Stimulated activated naive CD8-positive, alpha-beta T cell treated with anti-CD3 and anti-CD28 coated beads, Interleukin-15, amount 100 ng/mL, for 72 hours (primary cell): ENCODE measurements at regions not wholly inside any gene's neighbourhood (a gene's known extent, or its start where the extent isn't known, plus 50 kb on each side); places are given as distances from the start of the nearest gene placed in this dataset.
"Not testable (repeated sequence)": the region's sequence is repeated elsewhere in the genome, so short reads cannot be mapped to it uniquely, and the experiment has no call there.

Source experiments
- ATAC-seq: fragments of 150-1000 bp; cut with Tn5 transposase; 2 replicates; pipeline ENCODE4 v1.10.0; 2021; ENCODE audit warnings: mild to moderate bottlenecking, moderate library complexity
- DNase-seq, 2 donors: peaks; one replicate each; pipeline ENCODE4 v3.0.0; 2021 to 2022
- H3K27ac Mint-ChIP-seq, 2 donors: one replicate each; pipeline ENCODE4 v1.8.0; 2022; ENCODE audit warnings: mild to moderate bottlenecking in 2 of 2, mixed read lengths in 2 of 2, moderate library complexity in 2 of 2
- H3K27me3 Mint-ChIP-seq: one replicate; pipeline ENCODE4 v1.8.0; 2022; ENCODE audit warnings: mixed read lengths
- H3K4me1 Mint-ChIP-seq: one replicate; pipeline ENCODE4 v1.8.0; 2022; ENCODE audit warnings: mild to moderate bottlenecking, mixed read lengths
- H3K4me3 Mint-ChIP-seq, 2 donors: one replicate each; pipeline ENCODE4 v1.8.0; 2022; ENCODE audit warnings: mild to moderate bottlenecking in 2 of 2, mixed read lengths in 2 of 2, moderate library complexity in 1 of 2
- H3K9me3 Mint-ChIP-seq, 2 donors: one replicate each; pipeline ENCODE4 v1.8.0; 2022; ENCODE audit warnings: mixed read lengths in 2 of 2

DNA sequence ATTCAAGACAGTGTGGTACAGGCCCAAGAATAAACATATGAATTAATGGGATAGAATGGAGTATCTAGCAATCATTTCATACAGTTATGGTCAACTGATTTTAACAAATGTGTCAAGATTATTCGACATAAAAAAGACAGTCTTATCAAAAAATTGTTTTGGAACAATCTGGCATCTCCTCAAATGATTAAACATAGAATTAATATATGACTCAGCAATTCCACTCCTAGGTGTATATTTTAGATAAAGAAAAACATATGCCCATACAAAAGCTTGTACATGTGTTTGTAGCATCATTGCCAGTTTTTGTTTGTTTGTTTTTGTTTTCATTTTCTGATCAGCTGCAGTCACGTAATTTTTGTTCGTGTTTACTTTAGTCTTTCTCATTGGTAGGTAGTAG is 1188.3 kb downstream of the BRINP3 start:
- no peaks in the 10 kb centered on the region for H3K4me1 Mint-ChIP-seq
- DNase-seq (no peak), ATAC-seq (no peak)
- H3K27ac Mint-ChIP-seq, result no peak overlapping the region
- H3K9me3 Mint-ChIP-seq, result peaks cover 0 to 14% of the 10 kb centered on the region in 2 donors
- H3K27me3 Mint-ChIP-seq, result no peaks in the 10 kb centered on the region
- H3K4me3 Mint-ChIP-seq, result no peak overlapping the region

DNA sequence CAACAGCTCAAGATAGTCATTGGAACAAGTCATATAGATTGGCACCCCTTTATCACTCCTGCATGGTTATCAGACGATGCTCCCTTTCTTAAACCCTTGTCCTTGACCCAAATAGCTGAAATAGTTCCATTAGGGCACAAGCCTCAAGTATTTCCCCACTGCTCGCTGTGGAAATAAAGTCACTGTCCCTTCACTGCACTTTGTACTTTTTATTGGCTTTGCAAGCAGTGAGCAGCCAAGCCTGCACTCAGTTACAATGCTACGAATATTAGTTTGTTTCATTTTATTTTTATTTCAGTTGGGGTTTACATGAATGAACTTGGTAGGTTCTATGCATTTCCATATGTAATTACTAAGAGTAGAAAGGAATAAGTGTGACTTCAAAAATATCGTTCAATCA is 1176.4 kb downstream of the BRINP3 start:
- H3K27me3 Mint-ChIP-seq, result no peaks in the 10 kb centered on the region
- no peak overlapping the region for H3K4me3 Mint-ChIP-seq
- no peaks in the 10 kb centered on the region for H3K4me1 Mint-ChIP-seq
- ATAC-seq, result no peak
- H3K27ac Mint-ChIP-seq, result no peak overlapping the region
- H3K9me3 Mint-ChIP-seq, result peaks cover 20 to 35% of the 10 kb centered on the region in 2 donors
- DNase-seq, result no peak

DNA sequence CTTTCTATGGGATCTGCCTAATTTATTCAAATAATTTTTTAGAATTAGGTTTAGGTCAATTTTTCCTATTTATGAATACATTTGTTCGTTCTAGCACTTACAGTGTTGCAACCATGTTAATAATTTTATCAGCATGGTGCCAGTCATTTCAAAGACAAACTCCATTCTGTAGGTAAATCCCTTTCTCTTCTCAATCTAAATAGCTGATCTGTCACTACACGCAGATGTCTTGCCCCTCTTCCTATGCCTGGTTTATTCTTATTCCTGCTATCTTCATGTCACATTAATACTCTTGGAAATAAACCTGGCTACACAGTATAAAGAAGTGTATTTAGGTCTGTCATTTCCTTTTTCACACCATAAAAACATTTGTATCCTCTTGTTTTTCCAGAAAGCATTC is 1172.4 kb downstream of the BRINP3 start:
- H3K27ac Mint-ChIP-seq, result no peak overlapping the region
- no peak overlapping the region for H3K4me3 Mint-ChIP-seq
- no peak for DNase-seq
- peaks cover 12 to 25% of the 10 kb centered on the region in 2 donors for H3K9me3 Mint-ChIP-seq
- H3K4me1 Mint-ChIP-seq, result no peaks in the 10 kb centered on the region
- no peaks in the 10 kb centered on the region for H3K27me3 Mint-ChIP-seq
- no peak for ATAC-seq

DNA sequence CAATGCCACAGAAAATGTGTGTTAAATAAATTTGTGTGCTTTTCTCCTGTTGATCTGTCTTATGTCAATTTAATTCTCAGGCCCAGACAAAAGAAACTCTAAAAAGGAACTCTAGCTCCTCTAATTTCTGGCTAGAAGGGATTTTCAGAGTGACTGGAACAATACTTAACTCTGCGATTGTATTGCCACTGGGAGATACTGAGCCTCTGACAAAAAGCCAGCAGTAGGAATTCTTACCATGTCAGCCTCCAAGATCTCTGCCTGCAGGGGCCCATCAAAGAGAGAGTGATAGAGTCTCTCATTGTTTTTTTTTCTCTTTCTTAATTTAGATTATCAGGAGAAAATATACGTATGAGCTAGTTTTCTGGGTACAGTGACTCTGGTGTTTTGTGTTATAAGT is 1165.7 kb downstream of the BRINP3 start:
- peaks cover 8% of the 10 kb centered on the region in 2 donors for H3K9me3 Mint-ChIP-seq
- H3K4me3 Mint-ChIP-seq, result no peak overlapping the region
- no peaks in the 10 kb centered on the region for H3K4me1 Mint-ChIP-seq
- H3K27me3 Mint-ChIP-seq, result no peaks in the 10 kb centered on the region
- H3K27ac Mint-ChIP-seq, result no peak overlapping the region
- ATAC-seq (no peak), DNase-seq (no peak)

DNA sequence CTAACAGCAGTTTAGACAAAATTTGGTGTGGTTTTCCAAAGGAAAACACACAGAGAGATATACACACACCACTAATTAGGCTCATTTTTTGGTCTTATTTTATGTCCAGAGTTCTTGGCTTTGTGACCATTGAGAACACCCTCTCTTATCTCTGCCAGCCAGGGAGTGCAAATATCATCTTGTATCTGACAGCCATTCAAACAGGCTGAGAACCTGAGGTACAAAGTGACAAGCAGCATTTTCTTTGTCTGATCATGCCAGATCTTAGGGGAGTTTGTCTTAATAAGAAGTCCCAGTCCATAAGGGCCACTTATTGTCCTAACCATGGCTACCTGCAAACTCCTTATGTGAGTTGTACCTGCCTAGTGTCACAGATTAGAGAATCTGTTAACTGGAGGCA is 1165.2 kb downstream of the BRINP3 start:
- no peak for DNase-seq
- no peak overlapping the region for H3K4me3 Mint-ChIP-seq
- H3K27me3 Mint-ChIP-seq, result no peaks in the 10 kb centered on the region
- no peaks in the 10 kb centered on the region for H3K4me1 Mint-ChIP-seq
- ATAC-seq, result no peak
- H3K27ac Mint-ChIP-seq, result no peak overlapping the region
- peaks cover 8% of the 10 kb centered on the region in 2 donors for H3K9me3 Mint-ChIP-seq

DNA sequence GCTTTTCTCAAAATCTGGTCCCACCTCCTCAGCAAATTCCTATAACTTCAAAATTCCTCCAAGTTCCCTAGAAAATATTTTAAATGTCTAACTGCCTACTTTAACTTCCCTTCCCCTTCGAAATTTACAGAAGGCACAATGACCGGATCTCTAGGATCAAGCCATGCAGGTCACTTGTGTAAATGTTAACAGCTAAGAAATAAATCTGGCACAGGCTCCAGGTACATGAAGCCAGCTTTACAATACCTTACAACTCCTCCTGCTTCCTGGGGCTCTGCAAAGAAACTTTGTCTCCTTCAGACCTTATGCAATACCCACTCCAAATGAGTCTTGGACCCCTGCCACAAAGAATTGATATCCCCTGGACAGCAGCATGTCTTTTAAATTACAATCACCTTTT is 1164.2 kb downstream of the BRINP3 start:
- DNase-seq (no peak), ATAC-seq (no peak)
- H3K4me1 Mint-ChIP-seq, result no peaks in the 10 kb centered on the region
- H3K9me3 Mint-ChIP-seq, result peaks cover 8% of the 10 kb centered on the region in 2 donors
- no peak overlapping the region for H3K27ac Mint-ChIP-seq
- H3K4me3 Mint-ChIP-seq, result no peak overlapping the region
- H3K27me3 Mint-ChIP-seq, result no peaks in the 10 kb centered on the region

DNA sequence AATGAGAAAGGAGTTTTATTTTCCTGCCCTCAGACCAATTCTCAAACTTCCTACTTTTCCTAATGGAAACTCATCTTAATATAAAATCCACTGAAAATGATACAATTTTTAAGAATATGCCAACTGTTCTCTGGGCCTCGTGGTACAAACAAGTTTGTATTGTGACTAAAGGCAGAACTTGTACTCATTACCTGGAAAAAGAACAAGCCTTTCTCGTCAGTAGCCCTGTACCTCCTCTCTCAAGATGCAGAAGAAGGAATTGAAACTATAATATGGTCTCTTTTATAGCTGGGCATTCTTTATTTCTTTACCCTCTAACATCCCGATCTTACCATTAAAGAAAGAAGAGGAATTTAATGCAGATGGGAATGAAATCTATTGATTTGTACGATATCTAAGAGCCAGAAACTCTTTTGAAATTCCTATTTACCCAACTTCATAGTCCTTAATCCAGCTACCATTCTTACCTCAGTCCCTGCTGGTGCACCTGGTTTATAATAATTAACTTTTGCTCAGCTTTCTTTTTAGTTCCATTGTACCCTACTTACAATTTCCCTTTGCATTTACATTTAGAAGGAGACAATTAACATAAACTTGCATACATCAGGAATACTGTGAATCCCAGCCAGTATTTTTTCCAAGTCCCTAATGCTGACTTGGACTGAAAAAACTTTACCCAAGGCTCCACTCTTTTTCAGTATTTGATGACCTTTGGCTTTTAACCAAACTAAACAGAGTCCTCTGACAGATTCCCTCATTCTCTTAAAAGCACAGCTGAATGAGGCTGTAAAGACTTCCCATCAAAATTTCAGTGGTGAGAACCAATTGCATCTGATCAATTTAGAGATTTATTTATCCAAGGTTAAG is 1162.4 kb downstream of the BRINP3 start:
- H3K4me1 Mint-ChIP-seq, result no peaks in the 10 kb centered on the region
- H3K27me3 Mint-ChIP-seq, result no peaks in the 10 kb centered on the region
- no peak overlapping the region for H3K4me3 Mint-ChIP-seq
- no peak overlapping the region for H3K27ac Mint-ChIP-seq
- ATAC-seq (no peak), DNase-seq (no peak)
- H3K9me3 Mint-ChIP-seq, result peaks cover 8 to 16% of the 10 kb centered on the region in 2 donors

DNA sequence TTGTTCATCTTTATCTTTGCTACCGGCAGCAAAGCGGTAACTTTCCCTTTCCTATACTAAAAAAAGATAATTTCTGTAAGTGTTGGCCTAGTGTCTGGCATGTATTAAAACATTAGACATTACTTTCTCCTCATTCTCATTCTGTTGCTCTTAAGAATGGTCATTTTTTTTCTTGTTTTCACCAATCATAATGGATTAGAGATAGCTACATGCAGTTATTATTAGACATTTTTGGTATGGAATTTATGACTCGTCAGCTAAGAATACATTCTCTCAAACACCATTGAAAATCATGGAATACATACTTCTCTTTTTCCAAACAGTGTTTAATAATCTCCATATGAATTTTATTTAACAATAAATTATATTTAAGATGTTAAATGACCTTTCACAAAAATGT is 1154.6 kb downstream of the BRINP3 start:
- Mint-ChIP-seq H3K4me1 (no peaks in the 10 kb centered on the region), H3K4me3 (no peak overlapping the region), H3K27me3 (no peaks in the 10 kb centered on the region), H3K27ac (no peak overlapping the region), H3K9me3 (peaks cover 4 to 13% of the 10 kb centered on the region in 2 donors)
- ATAC-seq, result no peak
- DNase-seq, result no peak

DNA sequence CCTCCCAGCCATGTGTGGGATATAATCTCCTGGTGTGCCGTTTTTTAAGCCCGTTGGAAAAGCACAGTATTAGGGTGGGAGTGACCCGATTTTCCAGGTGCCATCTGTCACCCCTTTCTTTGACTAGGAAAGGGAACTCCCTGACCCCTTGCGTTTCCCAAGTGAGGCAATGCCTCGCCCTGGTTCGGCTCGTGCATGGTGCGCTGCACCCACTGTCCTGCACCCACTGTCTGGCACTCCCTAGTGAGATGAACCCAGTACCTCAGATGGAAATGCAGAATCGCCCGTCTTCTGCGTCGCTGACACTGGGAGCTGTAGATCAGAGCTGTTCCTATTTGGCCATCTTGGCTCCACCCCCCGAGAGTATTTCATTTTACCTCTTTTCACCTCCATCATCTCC is 1146.6 kb downstream of the BRINP3 start:
- not testable (repeated sequence) for H3K27me3 Mint-ChIP-seq, H3K4me1 Mint-ChIP-seq, DNase-seq, ATAC-seq, H3K4me3 Mint-ChIP-seq, H3K27ac Mint-ChIP-seq
- peaks cover 12 to 15% of the 10 kb centered on the region in 2 donors for H3K9me3 Mint-ChIP-seq

DNA sequence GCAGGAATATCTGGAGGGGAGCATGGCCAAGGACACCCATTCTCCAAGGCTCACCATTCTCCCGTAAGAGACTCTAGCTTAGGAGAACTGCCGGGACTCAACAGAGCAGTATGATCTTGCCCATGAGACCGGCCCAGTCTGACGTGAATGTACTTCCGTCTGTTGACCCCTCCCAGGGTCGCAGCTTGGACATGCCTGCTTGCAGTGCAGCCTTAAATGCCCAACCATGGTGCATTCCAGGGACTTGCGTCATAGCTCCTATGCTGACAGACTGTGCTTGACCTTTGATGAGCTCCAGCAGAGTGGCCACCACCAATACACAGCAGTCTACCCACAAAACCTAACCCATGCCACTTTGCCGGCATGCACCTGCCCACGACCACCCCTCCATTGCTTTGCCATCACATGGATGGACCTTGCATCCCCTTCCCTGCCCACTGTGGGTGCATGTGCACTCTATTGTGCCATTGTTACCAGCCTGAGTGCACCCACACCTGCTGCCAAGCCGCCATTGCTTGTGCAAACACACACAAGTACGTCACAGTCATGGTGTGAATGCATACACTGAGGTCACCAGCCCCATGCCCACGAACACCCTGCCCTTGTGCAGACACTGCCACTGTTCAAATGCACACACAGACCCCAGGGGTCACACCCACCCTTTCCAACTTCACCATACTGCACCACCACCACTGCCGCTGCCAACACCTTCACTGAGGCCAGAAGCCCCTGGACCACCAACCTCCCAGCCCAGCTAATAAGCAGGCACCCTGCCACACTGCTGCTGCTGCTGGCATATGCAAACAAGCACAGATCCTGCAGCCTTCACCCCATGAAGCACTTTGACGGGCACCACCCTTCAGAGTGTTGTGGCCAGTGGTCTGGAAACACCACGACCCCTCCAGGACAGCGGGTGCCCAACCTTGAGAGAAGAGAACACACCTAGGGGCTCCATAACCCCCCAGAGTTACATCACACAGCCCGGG is 1141.3 kb downstream of the BRINP3 start:
- Mint-ChIP-seq H3K4me1 (no peaks in the 10 kb centered on the region), H3K27me3 (no peaks in the 10 kb centered on the region), H3K27ac (no peak overlapping the region), H3K9me3 (peaks cover 10 to 15% of the 10 kb centered on the region in 2 donors), H3K4me3 (no peak overlapping the region)
- DNase-seq (no peak), ATAC-seq (no peak)

DNA sequence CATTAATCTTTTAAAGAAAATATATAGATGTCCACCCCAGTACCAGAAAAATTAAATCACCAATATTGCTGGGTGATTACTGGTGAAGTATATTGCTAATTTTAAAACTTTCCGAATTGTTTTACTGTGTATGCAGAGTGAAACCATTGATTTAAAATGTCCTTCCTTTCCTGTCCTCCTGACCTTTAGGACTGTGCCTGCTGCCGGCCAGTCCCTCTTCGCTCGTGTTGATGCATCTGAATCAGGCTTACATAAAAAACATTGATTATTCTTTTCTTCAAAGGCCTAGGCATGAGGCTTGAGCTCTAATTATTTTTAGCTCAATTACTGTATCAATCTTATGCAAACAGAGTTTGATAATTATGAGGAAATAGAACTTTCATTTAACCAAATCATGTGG is 1128.1 kb downstream of the BRINP3 start:
- no peaks in the 10 kb centered on the region for H3K4me1 Mint-ChIP-seq
- H3K9me3 Mint-ChIP-seq, result peaks cover 7 to 9% of the 10 kb centered on the region in 2 donors
- DNase-seq, result no peak
- H3K27ac Mint-ChIP-seq, result no peak overlapping the region
- no peaks in the 10 kb centered on the region for H3K27me3 Mint-ChIP-seq
- ATAC-seq, result no peak
- no peak overlapping the region for H3K4me3 Mint-ChIP-seq

DNA sequence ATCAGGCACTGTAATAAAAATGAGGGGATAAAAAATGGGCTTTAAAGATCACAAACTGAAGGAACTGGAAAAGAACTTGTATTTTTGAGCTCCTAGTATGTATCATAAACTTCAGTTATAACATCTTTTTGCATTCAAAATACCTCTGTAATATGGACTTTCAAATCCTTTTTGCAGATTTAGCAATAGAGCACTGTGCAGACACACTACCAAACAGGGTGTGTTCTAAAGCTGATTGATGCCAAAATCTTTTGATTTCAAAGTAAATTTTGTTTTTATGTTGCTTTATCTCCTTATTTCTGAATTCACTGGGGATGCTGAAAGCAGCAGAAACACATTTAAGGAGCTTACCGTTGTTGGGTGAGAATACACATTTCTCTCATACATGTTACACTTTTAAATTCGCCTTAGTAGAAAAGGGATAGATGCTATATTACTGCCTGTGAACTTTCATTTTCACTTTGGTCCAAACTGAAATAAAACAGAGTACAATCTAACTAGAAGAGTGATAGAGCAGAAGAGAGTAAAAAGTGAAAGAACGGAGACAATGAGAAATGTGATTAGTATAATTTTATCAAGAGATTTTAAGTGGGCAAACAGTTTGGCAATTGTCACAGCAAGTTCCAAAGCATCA is 1126.6 kb downstream of the BRINP3 start:
- no peak for DNase-seq
- no peak for ATAC-seq
- Mint-ChIP-seq H3K9me3 (peaks cover 6 to 9% of the 10 kb centered on the region in 2 donors), H3K27ac (no peak overlapping the region), H3K4me3 (no peak overlapping the region), H3K27me3 (no peaks in the 10 kb centered on the region), H3K4me1 (no peaks in the 10 kb centered on the region)

DNA sequence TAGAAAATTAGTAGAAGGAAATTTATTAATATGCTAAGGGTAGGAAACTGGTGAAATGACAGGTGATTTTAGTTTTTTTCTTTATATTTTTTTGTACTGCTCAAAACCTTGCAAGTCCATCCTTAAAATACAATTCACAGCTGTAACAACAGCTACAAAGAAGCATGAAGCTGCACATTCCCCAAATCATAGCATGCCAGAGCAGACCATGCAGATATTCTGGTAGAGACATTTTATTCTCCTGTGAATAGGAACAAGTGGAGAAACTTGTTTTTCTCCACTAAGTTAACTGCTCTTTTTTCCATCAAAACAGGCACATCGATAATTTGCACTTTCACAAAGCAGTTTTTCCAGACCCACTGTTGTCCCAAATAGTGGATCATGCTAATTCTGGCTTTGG is 1125.7 kb downstream of the BRINP3 start:
- Mint-ChIP-seq H3K4me3 (no peak overlapping the region), H3K27ac (no peak overlapping the region), H3K27me3 (no peaks in the 10 kb centered on the region), H3K9me3 (peaks cover 0 to 9% of the 10 kb centered on the region in 2 donors), H3K4me1 (no peaks in the 10 kb centered on the region)
- DNase-seq (no peak), ATAC-seq (no peak)

DNA sequence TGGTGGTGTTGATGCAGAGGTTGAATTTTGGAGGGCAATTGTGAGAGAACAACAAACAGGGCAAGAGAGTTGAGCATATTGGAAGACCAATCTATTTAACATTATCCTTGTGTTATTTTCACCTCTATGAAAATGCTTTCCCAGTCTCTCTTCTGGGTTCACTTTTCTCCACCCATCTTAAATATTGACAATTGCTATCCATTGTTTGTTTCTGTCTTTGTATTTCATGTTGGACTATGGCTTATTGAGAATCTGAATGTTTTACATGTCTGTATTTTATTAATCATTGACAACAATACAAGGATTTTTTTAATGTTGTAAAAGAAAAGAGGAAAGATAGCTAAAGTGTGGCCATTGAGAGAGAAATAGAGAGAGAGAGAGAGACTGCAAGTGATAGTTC is 1121.5 kb downstream of the BRINP3 start:
- Mint-ChIP-seq H3K4me3 (no peak overlapping the region), H3K4me1 (no peaks in the 10 kb centered on the region), H3K27me3 (no peaks in the 10 kb centered on the region), H3K9me3 (peaks cover 0 to 4% of the 10 kb centered on the region in 2 donors), H3K27ac (no peak overlapping the region)
- DNase-seq (no peak), ATAC-seq (no peak)

DNA sequence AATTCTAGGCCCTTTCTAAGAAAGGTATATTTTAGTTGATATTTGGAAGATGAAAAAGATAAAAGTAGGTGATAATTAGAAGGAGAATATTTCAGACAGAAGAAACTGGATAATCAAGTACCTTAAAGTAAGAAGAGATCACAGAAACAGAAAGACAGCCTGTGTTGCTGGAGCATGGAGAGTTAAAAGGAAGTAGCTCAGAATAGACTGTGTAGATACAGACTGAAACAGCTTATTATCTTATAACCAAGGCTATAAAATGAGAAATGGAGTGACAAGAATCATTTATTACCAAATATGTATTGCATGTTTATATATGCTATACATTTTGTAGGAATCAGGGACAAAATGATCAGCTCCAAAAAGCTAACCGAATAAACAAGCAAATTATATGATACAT is 1120.3 kb downstream of the BRINP3 start:
- Mint-ChIP-seq H3K9me3 (peaks cover 0 to 4% of the 10 kb centered on the region in 2 donors), H3K4me3 (no peak overlapping the region), H3K27me3 (no peaks in the 10 kb centered on the region), H3K4me1 (no peaks in the 10 kb centered on the region), H3K27ac (no peak overlapping the region)
- ATAC-seq (no peak), DNase-seq (no peak)
